Tibial nerve (tissue), 3 donors: ENCODE measurements at regions not wholly inside any gene's neighbourhood (a gene's known extent, or its start where the extent isn't known, plus 50 kb on each side); places are given as distances from the start of the nearest gene placed in this dataset.

ENCODE experiments used
- POLR2A ChIP-seq, 2 donors: fragments of 450-650 bp; IDR thresholded peaks; one replicate each; pipeline ENCODE4 v1.6.1; 2017; ENCODE audit warnings: antibody characterized with exemption in 2 of 2, mild to moderate bottlenecking in 2 of 2, moderate library complexity in 2 of 2
- TF ChIP-seq, protein P1 (sequence below), 5 experiments: fragments of 200-600 bp in 3 of 5; fragments of 450-650 bp in 2 of 5; sonication (generic) in 3 of 5; IDR thresholded peaks; one replicate each; pipeline ENCODE4 v1.5.1; 2016 to 2019; ENCODE audit warnings: antibody characterized with exemption in 5 of 5, mild to moderate bottlenecking in 3 of 5, moderate library complexity in 2 of 5

- TF ChIP-seq, protein P1, sequence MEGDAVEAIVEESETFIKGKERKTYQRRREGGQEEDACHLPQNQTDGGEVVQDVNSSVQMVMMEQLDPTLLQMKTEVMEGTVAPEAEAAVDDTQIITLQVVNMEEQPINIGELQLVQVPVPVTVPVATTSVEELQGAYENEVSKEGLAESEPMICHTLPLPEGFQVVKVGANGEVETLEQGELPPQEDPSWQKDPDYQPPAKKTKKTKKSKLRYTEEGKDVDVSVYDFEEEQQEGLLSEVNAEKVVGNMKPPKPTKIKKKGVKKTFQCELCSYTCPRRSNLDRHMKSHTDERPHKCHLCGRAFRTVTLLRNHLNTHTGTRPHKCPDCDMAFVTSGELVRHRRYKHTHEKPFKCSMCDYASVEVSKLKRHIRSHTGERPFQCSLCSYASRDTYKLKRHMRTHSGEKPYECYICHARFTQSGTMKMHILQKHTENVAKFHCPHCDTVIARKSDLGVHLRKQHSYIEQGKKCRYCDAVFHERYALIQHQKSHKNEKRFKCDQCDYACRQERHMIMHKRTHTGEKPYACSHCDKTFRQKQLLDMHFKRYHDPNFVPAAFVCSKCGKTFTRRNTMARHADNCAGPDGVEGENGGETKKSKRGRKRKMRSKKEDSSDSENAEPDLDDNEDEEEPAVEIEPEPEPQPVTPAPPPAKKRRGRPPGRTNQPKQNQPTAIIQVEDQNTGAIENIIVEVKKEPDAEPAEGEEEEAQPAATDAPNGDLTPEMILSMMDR (IDR thresholded peaks at IDR 0.05): no peak
- TF ChIP-seq POLR2A (IDR thresholded peaks at IDR 0.05): no peak
These were observed 265.7 kb downstream of the DLEU7 start for GRCh38 chr13:50577806-50578205.
